H1 (cell line): ENCODE measurements at regions not wholly inside any gene's neighbourhood (a gene's known extent, or its start where the extent isn't known, plus 50 kb on each side); places are given as distances from the start of the nearest gene placed in this dataset.

ENCODE experiments used
- CTCF ChIA-PET: fragments of 300-600 bp; sonication (Branson Sonifier 250); formaldehyde crosslinking; loops from one replicate; lab custom pipeline; 2021; ENCODE audit not compliant: partially characterized antibody; lab: Charles Lee
- POLR2A ChIA-PET: fragments of 300-600 bp; sonication (Branson Sonifier 250); formaldehyde crosslinking; loops from one replicate; lab custom pipeline; 2021; ENCODE audit warnings: inconsistent platforms; ENCODE audit not compliant: partially characterized antibody; lab: Charles Lee
- DNase-seq, 2 experiments: peaks; one replicate each; pipeline versions ENCODE4 v3.0.0 to v3.0.0-alpha.2; 2010 to 2022; ENCODE audit warnings: low spot score in 2 of 2, low read depth in 1 of 2, mixed read lengths in 1 of 2
- FAIRE-seq: peaks from 2 replicates; lab custom pipeline; 2011; peaks lifted over from hg19 to GRCh38; lab: Jason Lieb, UNC
- H2AFZ ChIP-seq: 2 replicates; pipeline ENCODE4 v1.8.1; 2012; ENCODE audit warnings: low read length, inconsistent platforms
- H2AK5ac ChIP-seq: 2 replicates; pipeline ENCODE4 v1.6.1; 2013; ENCODE audit warnings: low read depth, low read length
- H2BK120ac ChIP-seq: replicated peaks from 2 replicates; pipeline ENCODE3; 2013; ENCODE audit warnings: low read depth, low read length, inconsistent platforms
- H2BK12ac ChIP-seq: 2 replicates; pipeline ENCODE4 v1.6.1; 2013; ENCODE audit warnings: low read depth, low read length
- H2BK15ac ChIP-seq: 2 replicates; pipeline ENCODE4 v1.6.1; 2013; ENCODE audit warnings: low read length
- H2BK20ac ChIP-seq: 2 replicates; pipeline ENCODE4 v1.6.1; 2013; ENCODE audit warnings: low read length
- H2BK5ac ChIP-seq: 2 replicates; pipeline ENCODE4 v1.6.1; 2013; ENCODE audit warnings: low read depth, low read length
- H3K14ac ChIP-seq: 2 replicates; pipeline ENCODE4 v1.6.1; 2013; ENCODE audit warnings: inconsistent platforms; ENCODE audit not compliant: insufficient read length
- H3K18ac ChIP-seq: 2 replicates; pipeline ENCODE4 v1.6.1; 2013; ENCODE audit warnings: low read length; ENCODE audit errors: extremely low read depth
- H3K23ac ChIP-seq: 2 replicates; pipeline ENCODE4 v1.6.1; 2013; ENCODE audit warnings: inconsistent platforms; ENCODE audit not compliant: insufficient read length
- H3K23me2 ChIP-seq: 2 replicates; pipeline ENCODE4 v1.6.1; 2013; ENCODE audit warnings: low read depth, low read length
- H3K27ac ChIP-seq: 2 replicates; pipeline ENCODE4 v1.6.1; 2011; ENCODE audit warnings: low read depth, low read length, inconsistent platforms
- H3K27me3 ChIP-seq, 4 experiments: replicated peaks in 1 of 4; 1 replicate in 1 of 4; 2 replicates in 3 of 4; pipeline versions ENCODE4 v1.6.1 to v1.8.1; 2011 to 2013; ENCODE audit warnings: low read length in 3 of 4, mild to moderate bottlenecking in 3 of 4, inconsistent platforms in 2 of 4, mixed read lengths in 2 of 4, moderate library complexity in 1 of 4; ENCODE audit not compliant: control insufficient read depth in 3 of 4, insufficient read depth in 3 of 4; ENCODE audit errors: extremely low read depth in 1 of 4
- H3K36me3 ChIP-seq, 4 experiments: 2 replicates each; pipeline versions ENCODE4 v1.6.1 to v1.8.1; 2011 to 2013; ENCODE audit warnings: mild to moderate bottlenecking in 4 of 4, low read length in 3 of 4, moderate library complexity in 2 of 4, control low read depth in 1 of 4, inconsistent platforms in 1 of 4; ENCODE audit not compliant: insufficient read depth in 4 of 4, control insufficient read depth in 2 of 4
- H3K4ac ChIP-seq: replicated peaks from 2 replicates; pipeline ENCODE3; 2013; ENCODE audit warnings: low read length, low read depth, mixed read lengths, inconsistent platforms; ENCODE audit not compliant: insufficient read length
- H3K4me1 ChIP-seq, 4 experiments: replicated peaks in 1 of 4; 1 replicate in 1 of 4; 2 replicates in 3 of 4; pipeline versions ENCODE4 v1.6.1 to v1.8.1; 2011 to 2013; ENCODE audit warnings: low read length in 3 of 4, inconsistent platforms in 2 of 4, mixed read lengths in 1 of 4; ENCODE audit not compliant: insufficient read depth in 4 of 4, control insufficient read depth in 3 of 4
- H3K4me2 ChIP-seq, 2 experiments: 2 replicates each; pipeline versions ENCODE4 v1.6.1 to v1.8.1; 2011 to 2013; ENCODE audit warnings: low read depth in 2 of 2, low read length in 2 of 2, control low read depth in 1 of 2, inconsistent platforms in 1 of 2, mild to moderate bottlenecking in 1 of 2; ENCODE audit not compliant: insufficient read depth in 1 of 2
- H3K4me3 ChIP-seq, 4 experiments: fragments of 200-600, 300-600 bp in 1 of 4; sonication (generic), shearing (Covaris generic), sonication (Bioruptor Twin) in 1 of 4; 2 replicates each; pipeline versions ENCODE4 v1.5.1 to v1.8.1; 2011 to 2016; ENCODE audit warnings: low read length in 4 of 4, low read depth in 3 of 4, control low read depth in 2 of 4, inconsistent platforms in 2 of 4, mild to moderate bottlenecking in 2 of 4, mixed read lengths in 1 of 4, moderate library complexity in 1 of 4; ENCODE audit not compliant: insufficient read depth in 2 of 4; ENCODE audit errors: extremely low read depth in 1 of 4
- H3K56ac ChIP-seq: replicated peaks from 2 replicates; pipeline ENCODE3; 2013; ENCODE audit warnings: low read depth, mild to moderate bottlenecking, mixed read lengths, low read length, inconsistent platforms; ENCODE audit not compliant: insufficient read length
- H3K79me1 ChIP-seq: 2 replicates; pipeline ENCODE4 v1.6.1; 2013; ENCODE audit warnings: low read depth, low read length, control low read depth
- H3K79me2 ChIP-seq, 2 experiments: 2 replicates each; pipeline versions ENCODE4 v1.6.1 to v1.8.1; 2012 to 2013; ENCODE audit warnings: low read length in 2 of 2, mild to moderate bottlenecking in 2 of 2, inconsistent platforms in 1 of 2; ENCODE audit not compliant: insufficient read depth in 2 of 2, control insufficient read depth in 1 of 2
- H3K9ac ChIP-seq, 4 experiments: replicated peaks in 1 of 4; 1 replicate in 1 of 4; 2 replicates in 3 of 4; pipeline versions ENCODE4 v1.6.1 to v1.8.1; 2011 to 2013; ENCODE audit warnings: low read depth in 3 of 4, low read length in 3 of 4, control low read depth in 2 of 4, mild to moderate bottlenecking in 2 of 4, moderate library complexity in 2 of 4, inconsistent platforms in 1 of 4; ENCODE audit errors: extremely low read depth in 1 of 4
- H3K9me3 ChIP-seq, 2 experiments: 2 replicates each; pipeline versions ENCODE4 v1.6.1 to v1.8.1; 2012 to 2013; ENCODE audit warnings: mild to moderate bottlenecking in 2 of 2, moderate library complexity in 2 of 2, control low read depth in 1 of 2, inconsistent platforms in 1 of 2, low read depth in 1 of 2, low read length in 1 of 2, mixed read lengths in 1 of 2; ENCODE audit not compliant: insufficient read depth in 2 of 2
- H4K20me1 ChIP-seq, 2 experiments: replicated peaks in 1 of 2; 2 replicates each; pipeline versions ENCODE3 to v1.8.1; 2011 to 2013; ENCODE audit warnings: inconsistent platforms in 2 of 2, low read length in 2 of 2, mild to moderate bottlenecking in 1 of 2; ENCODE audit not compliant: insufficient read depth in 2 of 2, control insufficient read depth in 1 of 2
- H4K5ac ChIP-seq: 2 replicates; pipeline ENCODE4 v1.6.1; 2013; ENCODE audit warnings: low read length, low read depth, mixed read lengths, inconsistent platforms; ENCODE audit not compliant: insufficient read length
- H4K8ac ChIP-seq: 2 replicates; pipeline ENCODE4 v1.8.0; 2013; ENCODE audit warnings: mild to moderate bottlenecking, moderate library complexity, low read length, inconsistent platforms; ENCODE audit not compliant: insufficient read depth; ENCODE audit errors: extremely low read depth
- H4K91ac ChIP-seq: replicated peaks from 2 replicates; pipeline ENCODE3; 2013; ENCODE audit warnings: low read length, mixed read lengths, inconsistent platforms; ENCODE audit not compliant: insufficient read length
- CBX5 ChIP-seq: fragments of 300-800, 300-1000 bp; sonication (generic); IDR thresholded peaks from 2 replicates; pipeline ENCODE4 v1.7.1; 2016; ENCODE audit warnings: antibody characterized with exemption, low read length, low read depth
- CTBP2 ChIP-seq: IDR thresholded peaks from 2 replicates; pipeline ENCODE4 v1.7.0; 2011; ENCODE audit warnings: borderline replicate concordance, mild to moderate bottlenecking, moderate library complexity, mixed read lengths, low read length; ENCODE audit not compliant: insufficient read depth, insufficient read length
- E2F6 ChIP-seq: IDR thresholded peaks from 2 replicates; pipeline ENCODE4 v1.6.1; 2012; ENCODE audit warnings: inconsistent platforms
- GTF2F1 ChIP-seq: IDR thresholded peaks from 2 replicates; pipeline ENCODE4 v1.6.1; 2012; ENCODE audit warnings: low read depth, low read length, improper control_type of control experiment, borderline replicate concordance
- KDM1A ChIP-seq: fragments of 200-600, 300-600 bp; sonication (generic); IDR thresholded peaks from 2 replicates; pipeline ENCODE4 v1.7.1; 2016; ENCODE audit warnings: mild to moderate bottlenecking, low read length, borderline replicate concordance
- SIRT6 ChIP-seq: IDR thresholded peaks from one replicate; pipeline ENCODE4 v1.7.1; 2012; ENCODE audit warnings: low read length, inconsistent platforms
- SRF ChIP-seq: IDR thresholded peaks from 2 replicates; pipeline ENCODE4 v1.6.1; 2011; ENCODE audit warnings: mild to moderate bottlenecking, low read depth, low read length, moderate library complexity
- ZNF274 ChIP-seq: IDR thresholded peaks from 2 replicates; pipeline ENCODE4 v1.7.0; 2012; ENCODE audit warnings: low read length, borderline replicate concordance; ENCODE audit errors: extremely low read depth
- WGBS, 2 experiments: shearing (Covaris generic) in 1 of 2; methylation state at CpG; one replicate each; pipeline versions ENCODE4 v1.1.6 to v1.1.7; 2013 to 2015; ENCODE audit warnings: low lambda C conversion rate in 2 of 2, mixed read lengths in 2 of 2, inconsistent platforms in 1 of 2, low coverage in 1 of 2, missing lambda C conversion rate in 1 of 2; ENCODE audit not compliant: insufficient replicate concordance in 2 of 2, insufficient coverage in 1 of 2, insufficient read length in 1 of 2; ENCODE audit errors: extremely low coverage in 1 of 2, missing lambda C conversion rate in 1 of 2; 5-methylcytosine and 5-hydroxymethylcytosine counted together

DNA sequence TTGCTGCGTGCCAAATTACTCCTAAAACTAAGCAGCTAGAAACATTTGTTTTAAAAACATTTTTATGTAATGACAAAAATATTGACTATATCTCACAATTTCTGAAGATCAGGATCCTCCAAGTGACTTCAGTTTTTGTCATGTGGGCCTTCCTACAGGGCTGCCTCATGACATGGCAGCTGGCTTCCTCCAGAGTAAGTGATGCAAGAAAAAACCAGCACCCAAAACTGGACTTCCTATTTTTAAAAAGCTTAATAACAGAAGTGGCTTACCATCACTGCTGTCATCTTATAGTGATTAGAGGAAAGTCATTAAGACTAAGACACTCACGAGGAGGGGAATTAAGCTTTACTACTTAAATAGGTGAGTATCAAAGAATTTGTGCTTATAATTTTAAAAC lies 681.7 kb downstream of the PCDH17 start:
- 95% methylated on average over 2 of the region's 2 CpGs; no CpG with 5 or more reads in 1 of the 2 experiments for WGBS, 2 experiments
- Histone ChIP-seq H3K4me3 (no peak overlapping the region), H3K56ac (no peak overlapping the region), H3K79me1 (no peaks in the 10 kb centered on the region), H2AK5ac (no peak overlapping the region), H4K91ac (no peak overlapping the region), H2BK5ac (no peak overlapping the region), H3K23me2 (no peaks in the 10 kb centered on the region), H3K27me3 (no peaks in the 10 kb centered on the region), H3K4me1 (no peaks in the 10 kb centered on the region), H3K36me3 (no peaks in the 10 kb centered on the region), H3K9ac (no peak overlapping the region), H2BK120ac (no peak overlapping the region), H3K14ac (no peak overlapping the region), H2BK20ac (no peak overlapping the region), H2BK15ac (no peak overlapping the region), H3K23ac (no peak overlapping the region), H3K9me3 (peaks cover 0 to under 1% of the 10 kb centered on the region in 2 experiments; a peak in 1 of 4 replicates), H2BK12ac (no peak overlapping the region), H4K8ac (no peak overlapping the region), H3K27ac (no peak overlapping the region), H2AFZ (no peak overlapping the region), H3K4ac (no peak overlapping the region), H4K20me1 (no peaks in the 10 kb centered on the region), H3K79me2 (no peaks in the 10 kb centered on the region), H3K18ac (no peak overlapping the region), H4K5ac (no peak overlapping the region), H3K4me2 (no peak overlapping the region)
- no peak for DNase-seq
- TF ChIP-seq SRF (no peak), ZNF274 (no peak), E2F6 (no peak), GTF2F1 (no peak), KDM1A (no peak), SIRT6 (no peak), CBX5 (no peak), CTBP2 (no peak)
- ChIA-PET POLR2A (no interaction called here), CTCF (no interaction called here)
- no peak for FAIRE-seq
